SKM-1 (cell line): ENCODE measurements at regions not wholly inside any gene's neighbourhood (a gene's known extent, or its start where the extent isn't known, plus 50 kb on each side); places are given as distances from the start of the nearest gene placed in this dataset.

ENCODE experiments used
- DNase-seq: peaks from one replicate; lab custom pipeline; 2025; ENCODE audit not compliant: unreplicated experiment; lab: John Stamatoyannopoulos, UW

GRCh38 chr3:72593881-72594397, 254.3 kb downstream of the SHQ1 start:
- peak; percentile 40 for DNase-seq

- DNase-seq = no peak
Observed at GRCh38 chr3:72591522-72592421, 256.5 kb downstream of the SHQ1 start.

GRCh38 chr3:72590732-72591221, 257.5 kb downstream of the SHQ1 start:
- DNase-seq = no peak

GRCh38 chr3:72587282-72587681, 261.0 kb downstream of the SHQ1 start:
- no peak for DNase-seq

- no peak for DNase-seq
Observed at GRCh38 chr3:72586694-72587093, 261.6 kb downstream of the SHQ1 start.

- DNase-seq = no peak
Observed at GRCh38 chr3:72585966-72586365, 262.3 kb downstream of the SHQ1 start.

- no peak for DNase-seq
Observed at GRCh38 chr3:72584262-72584661, 264.0 kb downstream of the SHQ1 start.

- no peak for DNase-seq
Observed at GRCh38 chr3:72582963-72583362, 265.3 kb downstream of the SHQ1 start.

- DNase-seq = no peak
Observed at GRCh38 chr3:72582211-72582878, 265.9 kb downstream of the SHQ1 start.

- DNase-seq = no peak
Observed at GRCh38 chr3:72580900-72581299, 267.3 kb downstream of the SHQ1 start.

- no peak for DNase-seq
Observed at GRCh38 chr3:72580246-72580756, 267.9 kb downstream of the SHQ1 start.

- DNase-seq = no peak
Observed at GRCh38 chr3:72579581-72580245, 268.5 kb downstream of the SHQ1 start.

- DNase-seq = no peak
Observed at GRCh38 chr3:72579191-72579580, 269.1 kb downstream of the SHQ1 start.

- no peak for DNase-seq
Observed at GRCh38 chr3:72577190-72577589, 271.1 kb downstream of the SHQ1 start.

- DNase-seq = no peak
Observed at GRCh38 chr3:72576563-72576962, 271.7 kb downstream of the SHQ1 start.

- DNase-seq = no peak
Observed at GRCh38 chr3:72574144-72574543, 274.1 kb downstream of the SHQ1 start.

- no peak for DNase-seq
Observed at GRCh38 chr3:72573051-72573450, 275.2 kb downstream of the SHQ1 start.

- DNase-seq = no peak
Observed at GRCh38 chr3:72572489-72573007, 275.7 kb downstream of the SHQ1 start.

GRCh38 chr3:72571638-72572114, 276.6 kb downstream of the SHQ1 start:
- no peak for DNase-seq

- DNase-seq = no peak
Observed at GRCh38 chr3:72571052-72571451, 277.2 kb downstream of the SHQ1 start.
